HEK293 (cell line): ENCODE measurements at regions not wholly inside any gene's neighbourhood (a gene's known extent, or its start where the extent isn't known, plus 50 kb on each side); places are given as distances from the start of the nearest gene placed in this dataset.
A peak's percentile ranks its signal among the peaks of the same experiment; 100 is the strongest.
"Not testable (repeated sequence)": the region's sequence is repeated elsewhere in the genome, so short reads cannot be mapped to it uniquely, and the experiment has no call there.

Experiments
- CTCF ChIA-PET: fragments of 350-600 bp; formaldehyde crosslinking; extraction: SDS; loops from one replicate; lab custom pipeline; 2021; ENCODE audit warnings: antibody characterized with exemption; lab: Yijun Ruan, JAX
- POLR2A ChIA-PET: fragments of 300-600 bp; formaldehyde crosslinking; extraction: SDS; loops from one replicate; lab custom pipeline; 2020; ENCODE audit warnings: antibody characterized with exemption, inconsistent platforms; lab: Yijun Ruan, JAX
- H3K27ac ChIP-seq: fragments of 200-500 bp; sonication (Bioruptor generic); 2 replicates; pipeline ENCODE4 v1.5.1; 2014; ENCODE audit warnings: low read depth, low read length, control low read depth, inconsistent platforms; ENCODE audit errors: extremely low read depth
- H3K36me3 ChIP-seq, 2 experiments: fragments of 200-500 bp in 1 of 2; sonication (Bioruptor generic) in 1 of 2; 1 replicate in 1 of 2; 2 replicates in 1 of 2; pipeline ENCODE4 v1.5.1; 2014 to 2017; ENCODE audit warnings: inconsistent platforms in 2 of 2, low read length in 2 of 2; ENCODE audit not compliant: control insufficient read depth in 2 of 2, insufficient read depth in 1 of 2
- H3K4me1 ChIP-seq: fragments of 200-500 bp; sonication (Bioruptor generic); 2 replicates; pipeline ENCODE4 v1.5.1; 2014; ENCODE audit warnings: mild to moderate bottlenecking, low read length, inconsistent platforms; ENCODE audit not compliant: control insufficient read depth, insufficient read depth
- H3K4me3 ChIP-seq: 2 replicates; pipeline ENCODE4 v1.5.1; 2011; ENCODE audit warnings: low read depth, mild to moderate bottlenecking, control low read depth, low read length, moderate library complexity
- H3K9me3 ChIP-seq: fragments of 200-500 bp; sonication (Bioruptor generic); 2 replicates; pipeline ENCODE4 v1.5.1; 2014; ENCODE audit warnings: low read depth, low read length, inconsistent platforms; ENCODE audit not compliant: control insufficient read depth, insufficient read depth
- KLF17 ChIP-seq: fragments of 450-650 bp; formaldehyde crosslinking; IDR thresholded peaks from 2 replicates; pipeline ENCODE4 v1.5.1; 2016; ENCODE audit warnings: missing biosample characterization, missing genetic modification characterization
- MZF1 ChIP-seq: fragments of 450-650 bp; formaldehyde crosslinking; IDR thresholded peaks from 2 replicates; pipeline ENCODE4 v1.5.1; 2017; ENCODE audit warnings: missing biosample characterization, missing genetic modification characterization, borderline replicate concordance
- TCF7L2 ChIP-seq: IDR thresholded peaks from 2 replicates; pipeline ENCODE4 v1.6.1; 2011; ENCODE audit warnings: low read depth, mild to moderate bottlenecking, inconsistent platforms, low read length, moderate library complexity, borderline replicate concordance
- ZBTB44 ChIP-seq: fragments of 450-650 bp; IDR thresholded peaks from 2 replicates; pipeline ENCODE4 v1.5.1; 2018; ENCODE audit warnings: missing biosample characterization, mild to moderate bottlenecking, missing genetic modification characterization
- ZNF146 ChIP-seq: fragments of 450-650 bp; formaldehyde crosslinking; IDR thresholded peaks from 2 replicates; pipeline ENCODE4 v1.5.1; 2016; ENCODE audit warnings: missing biosample characterization, missing genetic modification characterization
- ZNF19 ChIP-seq: fragments of 450-650 bp; formaldehyde crosslinking; IDR thresholded peaks from 2 replicates; pipeline ENCODE4; 2016; ENCODE audit warnings: missing biosample characterization, missing genetic modification characterization, low read depth
- ZNF223 ChIP-seq: fragments of 450-650 bp; formaldehyde crosslinking; IDR thresholded peaks from 2 replicates; pipeline ENCODE4 v1.5.1; 2016; ENCODE audit warnings: missing biosample characterization, missing genetic modification characterization
- ZNF239 ChIP-seq: fragments of 450-650 bp; formaldehyde crosslinking; IDR thresholded peaks from 2 replicates; pipeline ENCODE4 v1.5.1; 2016; ENCODE audit warnings: missing biosample characterization, missing genetic modification characterization
- ZNF280D ChIP-seq: fragments of 450-650 bp; formaldehyde crosslinking; IDR thresholded peaks from 2 replicates; pipeline ENCODE4 v1.5.1; 2016; ENCODE audit warnings: missing biosample characterization, missing genetic modification characterization
- ZNF449 ChIP-seq: fragments of 450-650 bp; formaldehyde crosslinking; IDR thresholded peaks from 2 replicates; pipeline ENCODE4 v1.5.1; 2017; ENCODE audit warnings: missing biosample characterization, mild to moderate bottlenecking, missing genetic modification characterization, moderate library complexity
- ZNF513 ChIP-seq: fragments of 450-650 bp; IDR thresholded peaks from 2 replicates; pipeline ENCODE4 v1.5.1; 2018; ENCODE audit warnings: missing biosample characterization, missing genetic modification characterization
- ZNF560 ChIP-seq: fragments of 450-650 bp; formaldehyde crosslinking; IDR thresholded peaks from 2 replicates; pipeline ENCODE4 v1.5.1; 2017; ENCODE audit warnings: missing biosample characterization, missing genetic modification characterization, borderline replicate concordance
- ZNF596 ChIP-seq: fragments of 450-650 bp; IDR thresholded peaks from 2 replicates; pipeline ENCODE4 v1.5.0; 2018; ENCODE audit warnings: missing biosample characterization, mild to moderate bottlenecking, missing genetic modification characterization, moderate library complexity
- ZNF621 ChIP-seq: fragments of 450-650 bp; formaldehyde crosslinking; IDR thresholded peaks from 2 replicates; pipeline ENCODE4 v1.5.1; 2017; ENCODE audit warnings: missing biosample characterization, missing genetic modification characterization
- ZNF654 ChIP-seq: fragments of 450-650 bp; formaldehyde crosslinking; IDR thresholded peaks from 2 replicates; pipeline ENCODE4 v1.5.1; 2016; ENCODE audit warnings: low read depth, missing biosample characterization, missing genetic modification characterization
- ZNF660 ChIP-seq: fragments of 450-650 bp; IDR thresholded peaks from 2 replicates; pipeline ENCODE4 v1.5.1; 2018; ENCODE audit warnings: missing biosample characterization, mild to moderate bottlenecking, missing genetic modification characterization
- ZNF677 ChIP-seq: fragments of 450-650 bp; IDR thresholded peaks from 2 replicates; pipeline ENCODE4 v1.5.0; 2018; ENCODE audit warnings: missing biosample characterization, mild to moderate bottlenecking, missing genetic modification characterization, moderate library complexity
- ZNF692 ChIP-seq: fragments of 450-650 bp; formaldehyde crosslinking; IDR thresholded peaks from 2 replicates; pipeline ENCODE4 v1.5.1; 2016; ENCODE audit warnings: missing biosample characterization, missing genetic modification characterization

- TF ChIP-seq ZNF692 = no peak
- TF ChIP-seq ZNF560 (tag by site-specific recombination) = no peak
- TF ChIP-seq, all 188 proteins: peak for 0
These were observed 306.9 kb upstream of the GLI3 start (continued) for GRCh38 chr7:42543953-42544352.

GRCh38 chr7:42542446-42542845 lies 305.4 kb upstream of the GLI3 start:
- CTCF ChIA-PET, H3K36me3 ChIP-seq, H3K27ac ChIP-seq, H3K9me3 ChIP-seq, H3K4me3 ChIP-seq, H3K4me1 ChIP-seq: not testable (repeated sequence)
- POLR2A ChIA-PET = interaction anchor here (0.7 kb wide), 1 partner anchor 650 kb away, joined by 3 read pairs; no protein-coding TSS in a partner anchor

GRCh38 chr7:42534441-42534840 lies 297.4 kb upstream of the GLI3 start:
- ChIA-PET POLR2A (no interaction called here), CTCF (interaction anchor here (0.6 kb wide), 1 partner anchor 14 kb away, joined by 3 read pairs; no protein-coding TSS in a partner anchor)
- Histone ChIP-seq H3K4me3 (no peak overlapping the region), H3K9me3 (no peaks in the 10 kb centered on the region), H3K27ac (no peak overlapping the region), H3K4me1 (no peaks in the 10 kb centered on the region), H3K36me3 (no peaks in the 10 kb centered on the region)
- TF ChIP-seq ZNF660 (tag by site-specific recombination) = no peak
- TF ChIP-seq ZNF280D = 0 out of 2 replicates have a peak, but pooled peaks have one; percentile 42
- TF ChIP-seq ZNF146 (tag by site-specific recombination) = peak; percentile 81

GRCh38 chr7:42527004-42527403 lies 290.0 kb upstream of the GLI3 start:
- ChIA-PET POLR2A (no interaction called here), CTCF (no interaction called here)
- H3K27ac ChIP-seq = no peak overlapping the region
- H3K4me1 ChIP-seq = no peaks in the 10 kb centered on the region
- no peak overlapping the region for H3K4me3 ChIP-seq
- no peaks in the 10 kb centered on the region for H3K9me3 ChIP-seq
- no peaks in the 10 kb centered on the region for H3K36me3 ChIP-seq
- no peak for TF ChIP-seq ZNF513 (tag by site-specific recombination)
- TF ChIP-seq ZBTB44 = no peak
- TF ChIP-seq ZNF239 (tag by site-specific recombination) = no peak
- TF ChIP-seq ZNF596 (tag by site-specific recombination) = no peak
- no peak for TF ChIP-seq ZNF621 (tag by site-specific recombination)
- TF ChIP-seq ZNF449 = no peak
- TF ChIP-seq ZNF677 (tag by site-specific recombination) = no peak
- no peak for TF ChIP-seq TCF7L2
- TF ChIP-seq KLF17 (tag by site-specific recombination) = no peak
- TF ChIP-seq MZF1 (tag by site-specific recombination) = no peak
- no peak for TF ChIP-seq ZNF19
- no peak for TF ChIP-seq ZNF223 (tag by site-specific recombination)
- no peak for TF ChIP-seq ZNF654 (tag by site-specific recombination)
